ENCODE measurements at regions not wholly inside any gene's neighbourhood (a gene's known extent, or its start where the extent isn't known, plus 50 kb on each side); places are given as distances from the start of the nearest gene placed in this dataset.

DNA sequence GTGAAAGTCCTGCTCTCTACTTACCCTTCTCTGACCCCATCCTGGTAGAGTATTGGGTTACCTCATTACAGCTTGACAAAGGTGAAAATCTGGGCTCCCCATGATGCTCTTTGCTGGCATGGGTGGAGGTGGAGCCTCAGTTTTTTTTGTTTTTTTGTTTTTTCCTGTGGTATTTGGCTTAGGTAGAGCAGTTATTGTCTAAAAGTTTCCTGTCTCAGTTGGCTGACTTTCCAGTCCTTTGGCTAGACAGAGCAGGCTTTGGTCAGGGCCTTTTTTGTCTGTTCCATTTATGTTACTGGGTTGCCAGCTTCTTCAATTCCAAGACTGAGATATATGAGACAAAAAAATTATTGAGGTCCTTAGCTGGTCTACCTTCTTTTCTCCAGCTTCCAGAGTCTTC lies 163.4 kb downstream of the GALC start:
- no peaks in the 10 kb centered on the region for H3K9me3 ChIP-seq (replicated peaks; ENCODE audit: control insufficient read depth, insufficient read depth, low read length)
- ChIA-PET CTCF (no interaction called here), POLR2A (no interaction called here)
- H2AFZ ChIP-seq (ENCODE audit: low read depth, low read length), result no peak overlapping the region
- FAIRE-seq (no peak), DNase-seq (ENCODE audit: low read depth, low spot score) (no peak)
- no peak overlapping the region for H3K27ac ChIP-seq (ENCODE audit: insufficient read depth, low read depth, low read length)
- H3K36me3 ChIP-seq (ENCODE audit: control insufficient read depth in 2 of 2, extremely low read depth in 1 of 2, insufficient read depth in 2 of 2, low read length in 2 of 2), result no peaks in the 10 kb centered on the region
- no peaks in the 10 kb centered on the region for H3K4me1 ChIP-seq (ENCODE audit: control insufficient read depth, extremely low read depth, insufficient read depth, low read length)
- no peaks in the 10 kb centered on the region for H3K9me1 ChIP-seq (replicated peaks; ENCODE audit: control insufficient read depth, extremely low read depth, insufficient read depth, low read length)
- BruUV-seq (replicated peaks), result no TSS peak
- dilution Hi-C loops (cut with MboI; ENCODE audit: extremely low pct_ligation_motif_present, low sequenced_read_pairs) (no loop called here), intact Hi-C loops (cut with micrococcal nuclease) (no loop called here)
- no peaks in the 10 kb centered on the region for H3K79me2 ChIP-seq (ENCODE audit: control insufficient read depth, insufficient read depth, low read length)
- H3K9ac ChIP-seq (replicated peaks; ENCODE audit: extremely low read depth, insufficient read depth, low read length), result no peak overlapping the region
- H3K4me3 ChIP-seq (replicated peaks in 1 of 3; ENCODE audit: insufficient read depth in 1 of 3, low read depth in 1 of 3, low read length in 3 of 3), result no peak overlapping the region
- H3K27me3 ChIP-seq (ENCODE audit: control insufficient read depth in 2 of 2, insufficient read depth in 2 of 2, low read length in 2 of 2), result no peaks in the 10 kb centered on the region
- no peak overlapping the region for H3K4me2 ChIP-seq (ENCODE audit: insufficient read depth, low read length)
- TF ChIP-seq MAX (IDR thresholded peaks at IDR 0.05; ENCODE audit: insufficient read depth, insufficient read length), result no peak
- TF ChIP-seq MYC (IDR thresholded peaks at IDR 0.05; ENCODE audit: low read depth, low read length), result no peak
- no peak for TF ChIP-seq FOS (IDR thresholded peaks at IDR 0.05; ENCODE audit: borderline replicate concordance, insufficient read depth, low read length)
- TF ChIP-seq JUN (IDR thresholded peaks at IDR 0.05; ENCODE audit: borderline replicate concordance, insufficient read depth, insufficient read length, low read depth), result no peak
- no peaks in the 10 kb centered on the region for H4K20me1 ChIP-seq (replicated peaks; ENCODE audit: control insufficient read depth, extremely low read depth, insufficient read depth, low read length)

GRCh38 chr14:87824266-87824665 lies 168.7 kb downstream of the GALC start:
- H4K20me1 ChIP-seq (replicated peaks; ENCODE audit: control insufficient read depth, extremely low read depth, insufficient read depth, low read length), result no peaks in the 10 kb centered on the region
- H3K27ac ChIP-seq (ENCODE audit: insufficient read depth, low read depth, low read length), result no peak overlapping the region
- H3K4me2 ChIP-seq (ENCODE audit: insufficient read depth, low read length), result no peak overlapping the region
- no peaks in the 10 kb centered on the region for H3K9me3 ChIP-seq (replicated peaks; ENCODE audit: control insufficient read depth, insufficient read depth, low read length)
- no peak overlapping the region for H2AFZ ChIP-seq (ENCODE audit: low read depth, low read length)
- dilution Hi-C loops (cut with MboI; ENCODE audit: extremely low pct_ligation_motif_present, low sequenced_read_pairs) (no loop called here), intact Hi-C loops (cut with micrococcal nuclease) (no loop called here)
- BruUV-seq (replicated peaks), result no TSS peak
- no peak for TF ChIP-seq FOS (IDR thresholded peaks at IDR 0.05; ENCODE audit: borderline replicate concordance, insufficient read depth, low read length)
- no peak for TF ChIP-seq JUN (IDR thresholded peaks at IDR 0.05; ENCODE audit: borderline replicate concordance, insufficient read depth, insufficient read length, low read depth)
- TF ChIP-seq, protein P1, sequence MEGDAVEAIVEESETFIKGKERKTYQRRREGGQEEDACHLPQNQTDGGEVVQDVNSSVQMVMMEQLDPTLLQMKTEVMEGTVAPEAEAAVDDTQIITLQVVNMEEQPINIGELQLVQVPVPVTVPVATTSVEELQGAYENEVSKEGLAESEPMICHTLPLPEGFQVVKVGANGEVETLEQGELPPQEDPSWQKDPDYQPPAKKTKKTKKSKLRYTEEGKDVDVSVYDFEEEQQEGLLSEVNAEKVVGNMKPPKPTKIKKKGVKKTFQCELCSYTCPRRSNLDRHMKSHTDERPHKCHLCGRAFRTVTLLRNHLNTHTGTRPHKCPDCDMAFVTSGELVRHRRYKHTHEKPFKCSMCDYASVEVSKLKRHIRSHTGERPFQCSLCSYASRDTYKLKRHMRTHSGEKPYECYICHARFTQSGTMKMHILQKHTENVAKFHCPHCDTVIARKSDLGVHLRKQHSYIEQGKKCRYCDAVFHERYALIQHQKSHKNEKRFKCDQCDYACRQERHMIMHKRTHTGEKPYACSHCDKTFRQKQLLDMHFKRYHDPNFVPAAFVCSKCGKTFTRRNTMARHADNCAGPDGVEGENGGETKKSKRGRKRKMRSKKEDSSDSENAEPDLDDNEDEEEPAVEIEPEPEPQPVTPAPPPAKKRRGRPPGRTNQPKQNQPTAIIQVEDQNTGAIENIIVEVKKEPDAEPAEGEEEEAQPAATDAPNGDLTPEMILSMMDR (IDR thresholded peaks at IDR 0.05; ENCODE audit: extremely low read depth in 1 of 2, insufficient read depth in 1 of 2, low read depth in 1 of 2, low read length in 2 of 2), result no peak
- no peak for TF ChIP-seq POLR2A (IDR thresholded peaks at IDR 0.05; ENCODE audit: low read depth, low read length)
- no peak for TF ChIP-seq POLR2AphosphoS5 (IDR thresholded peaks at IDR 0.05; ENCODE audit: insufficient read depth, low read depth, low read length)
- no peak for TF ChIP-seq EZH2 (IDR thresholded peaks at IDR 0.05; ENCODE audit: borderline replicate concordance, low read depth, low read length, severe bottlenecking)
- no peak for TF ChIP-seq MYC (IDR thresholded peaks at IDR 0.05; ENCODE audit: low read depth, low read length)
- no peak for TF ChIP-seq MAX (IDR thresholded peaks at IDR 0.05; ENCODE audit: insufficient read depth, insufficient read length)
- TF ChIP-seq GATA2 (IDR thresholded peaks at IDR 0.05; ENCODE audit: insufficient read depth, insufficient read length, low read depth, low read length), result no peak
- no peaks in the 10 kb centered on the region for H3K79me2 ChIP-seq (ENCODE audit: control insufficient read depth, insufficient read depth, low read length)
- POLR2A ChIA-PET, result no interaction called here
- H3K9me1 ChIP-seq (replicated peaks; ENCODE audit: control insufficient read depth, extremely low read depth, insufficient read depth, low read length), result no peaks in the 10 kb centered on the region
- no peak overlapping the region for H3K9ac ChIP-seq (replicated peaks; ENCODE audit: extremely low read depth, insufficient read depth, low read length)
- FAIRE-seq, result no peak
- no peak for DNase-seq (ENCODE audit: low read depth, low spot score)
- H3K4me3 ChIP-seq (replicated peaks in 1 of 3; ENCODE audit: insufficient read depth in 1 of 3, low read depth in 1 of 3, low read length in 3 of 3), result no peak overlapping the region
- no peaks in the 10 kb centered on the region for H3K4me1 ChIP-seq (ENCODE audit: control insufficient read depth, extremely low read depth, insufficient read depth, low read length)
- H3K27me3 ChIP-seq (ENCODE audit: control insufficient read depth in 2 of 2, insufficient read depth in 2 of 2, low read length in 2 of 2), result no peaks in the 10 kb centered on the region
- CTCF ChIA-PET, result no interaction called here
- no peaks in the 10 kb centered on the region for H3K36me3 ChIP-seq (ENCODE audit: control insufficient read depth in 2 of 2, extremely low read depth in 1 of 2, insufficient read depth in 2 of 2, low read length in 2 of 2)
